Kasumi-1 (cell line): ENCODE measurements at regions not wholly inside any gene's neighbourhood (a gene's known extent, or its start where the extent isn't known, plus 50 kb on each side); places are given as distances from the start of the nearest gene placed in this dataset.
"Not testable (repeated sequence)": the region's sequence is repeated elsewhere in the genome, so short reads cannot be mapped to it uniquely, and the experiment has no call there.

Experiments
- DNase-seq, 2 experiments: peaks; one replicate each; lab custom pipeline; 2025; lab: John Stamatoyannopoulos, UW

DNA sequence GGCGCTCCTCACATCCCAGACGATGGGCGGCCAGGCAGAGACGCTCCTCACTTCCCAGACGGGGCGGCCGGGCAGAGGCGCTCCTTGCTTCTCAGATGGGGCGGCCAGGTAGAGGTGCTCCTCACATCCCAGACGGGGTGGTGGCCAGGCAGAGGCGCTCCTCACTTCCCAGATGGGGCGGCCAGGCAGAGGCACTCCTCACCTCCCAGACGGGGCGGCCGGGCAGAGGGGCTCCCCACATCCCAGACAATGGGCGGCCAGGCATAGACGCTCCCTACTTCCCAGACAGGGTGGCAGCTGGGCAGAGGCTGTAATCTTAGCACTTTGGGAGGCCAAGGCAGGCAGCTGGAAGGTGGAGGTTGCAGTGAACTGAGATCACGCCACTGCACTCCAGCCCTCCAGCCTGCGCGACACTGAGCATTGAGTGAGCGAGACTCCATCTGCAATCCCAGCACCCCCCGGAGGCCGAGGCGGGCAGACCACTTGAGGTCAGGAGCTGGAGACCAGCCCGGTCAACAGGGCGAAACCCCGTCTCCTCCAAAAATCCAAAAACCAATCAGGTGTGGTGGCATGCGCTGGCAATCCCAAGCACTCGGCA lies 833.7 kb upstream of the RAG2 start:
- DNase-seq, result not testable (repeated sequence)

DNA sequence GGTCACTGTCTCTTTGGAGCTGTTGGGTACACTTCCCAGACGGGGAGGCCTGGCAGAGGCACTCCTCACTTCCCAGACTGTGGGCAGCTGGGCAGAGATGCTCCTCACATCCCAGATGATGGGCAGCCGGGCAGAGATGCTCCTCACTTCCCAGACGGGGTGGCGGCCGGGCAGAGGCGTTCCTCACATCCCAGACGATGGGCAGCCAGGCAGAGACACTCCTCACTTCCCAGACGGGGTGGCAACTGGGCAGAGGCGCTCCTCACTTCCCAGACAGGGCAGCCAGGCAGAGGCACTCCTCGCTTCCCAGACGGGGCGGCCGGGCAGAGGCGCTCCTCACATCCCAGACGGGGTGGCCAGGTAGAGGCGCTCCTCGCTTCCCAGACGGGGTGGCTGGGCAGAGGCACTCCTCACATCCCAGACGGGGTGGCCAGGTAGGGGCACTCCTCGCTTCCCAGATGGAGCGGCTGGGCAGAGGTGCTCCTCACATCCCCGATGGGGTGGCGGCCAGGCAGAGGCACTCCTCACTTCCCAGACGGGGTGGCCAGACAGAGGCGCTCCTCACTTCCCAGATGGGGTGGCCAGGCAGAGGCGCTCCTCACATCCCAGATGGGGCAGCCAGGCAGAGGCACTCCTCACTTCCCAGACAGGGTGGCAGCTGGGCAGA lies 833.1 kb upstream of the RAG2 start:
- not testable (repeated sequence) for DNase-seq

DNA sequence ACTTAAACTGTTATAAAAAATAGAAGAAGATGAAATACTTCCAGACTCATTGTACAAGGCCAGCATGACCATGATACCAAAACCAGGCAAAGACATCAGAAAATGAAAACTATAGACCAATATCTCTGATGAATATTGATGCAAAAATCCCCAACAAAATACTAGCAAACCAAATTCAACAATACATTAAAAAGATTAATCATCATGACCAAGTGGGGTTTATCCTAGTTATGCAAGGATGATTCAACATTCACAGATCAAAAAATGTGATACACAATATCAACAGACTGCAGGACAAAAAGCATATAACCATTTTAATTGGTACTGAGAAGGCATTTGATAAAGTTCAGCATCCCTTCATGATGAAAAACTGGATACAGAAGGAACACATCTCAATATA lies 824.5 kb upstream of the RAG2 start:
- no peak for DNase-seq

DNA sequence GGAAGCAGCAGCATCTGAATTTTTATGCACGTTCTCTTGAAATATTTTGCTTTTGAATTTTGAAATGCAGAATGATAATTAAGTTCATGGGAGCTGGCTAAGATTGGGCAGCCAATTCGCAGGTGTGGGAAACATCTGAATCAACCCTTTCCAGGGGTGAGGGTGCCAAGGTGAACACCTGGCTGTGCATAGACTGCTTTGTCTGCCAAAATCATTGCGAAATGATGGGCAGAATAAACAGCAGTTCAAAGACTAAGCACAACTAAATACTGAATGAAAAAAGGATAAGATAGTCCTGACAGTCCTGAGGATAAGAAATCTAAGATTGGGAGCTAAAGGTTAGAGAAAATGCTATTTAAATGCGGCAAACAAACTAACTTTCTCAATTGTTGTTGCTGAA lies 813.3 kb upstream of the RAG2 start:
- DNase-seq, result no peak

GRCh38 chr11:37409124-37409523 lies 811.1 kb upstream of the RAG2 start:
- DNase-seq, result no peak

- DNase-seq, result no peak
Observed at GRCh38 chr11:37407461-37407860, 809.4 kb upstream of the RAG2 start.

GRCh38 chr11:37406651-37407050 lies 808.6 kb upstream of the RAG2 start:
- DNase-seq, result no peak

DNA sequence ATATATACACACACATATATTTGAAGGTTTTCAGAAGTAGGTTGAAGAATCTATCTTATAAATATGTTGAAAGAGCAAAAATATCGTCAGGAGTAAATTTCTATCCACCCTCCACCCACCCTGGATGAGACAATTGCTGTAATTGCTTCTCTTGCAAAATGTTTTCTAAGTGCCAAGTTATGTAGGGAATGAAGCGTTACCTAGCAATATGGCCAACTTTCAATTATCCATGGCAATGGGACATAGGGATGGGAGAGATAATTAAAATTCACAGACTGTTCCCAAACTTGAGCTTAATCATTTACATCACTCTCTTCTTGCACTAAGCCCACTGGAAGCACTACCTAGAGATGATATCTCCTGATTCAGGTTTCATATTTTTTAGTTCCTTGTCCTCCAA lies 806.2 kb upstream of the RAG2 start:
- no peak for DNase-seq

GRCh38 chr11:37402663-37403062 lies 804.6 kb upstream of the RAG2 start:
- no peak for DNase-seq

- DNase-seq, result peak; percentile 9 to 18
Observed at GRCh38 chr11:37394236-37394870, 796.3 kb upstream of the RAG2 start.

DNA sequence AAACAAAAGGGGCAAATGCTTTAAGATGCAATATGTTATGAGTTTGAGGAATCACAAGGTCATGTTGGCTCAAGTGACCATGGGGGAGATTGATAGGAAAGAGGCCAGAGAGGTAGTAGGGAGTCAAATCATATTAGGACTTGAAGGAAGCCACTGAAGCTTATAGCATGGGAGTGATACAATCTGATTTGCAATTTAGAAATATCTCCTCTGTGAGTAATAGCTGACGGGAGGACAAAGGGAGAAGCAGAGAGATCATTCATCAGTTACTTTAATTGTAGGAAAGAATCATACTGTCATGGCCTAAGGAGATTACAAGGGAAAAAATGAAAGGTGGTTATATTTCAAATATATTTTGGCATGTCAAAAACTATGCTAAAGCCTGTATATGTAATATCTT lies 793.6 kb upstream of the RAG2 start:
- DNase-seq, result no peak

DNA sequence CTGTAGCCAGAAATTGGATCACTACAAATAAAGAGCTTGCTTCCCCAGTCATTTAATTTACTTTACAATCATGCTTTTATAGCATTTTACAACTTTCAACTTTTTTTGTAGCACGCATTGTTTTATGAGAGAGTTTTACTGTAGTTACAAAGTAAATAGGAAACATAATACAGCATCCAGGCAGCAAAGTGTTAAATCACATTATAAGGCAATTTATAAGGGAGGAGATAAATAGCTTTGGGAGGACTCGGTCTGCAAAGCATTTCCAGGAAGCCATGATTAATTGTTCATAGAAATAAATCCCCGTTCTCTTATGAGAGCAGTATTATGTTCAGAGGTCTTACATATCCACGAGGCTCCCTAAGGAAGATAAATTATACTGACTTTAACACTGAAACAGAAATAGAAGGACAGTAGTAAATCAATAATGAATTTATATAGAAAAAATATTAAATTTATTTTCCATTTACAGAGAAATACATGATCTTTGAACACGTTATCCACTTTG lies 792.6 kb upstream of the RAG2 start:
- no peak for DNase-seq

- DNase-seq, result no peak
Observed at GRCh38 chr11:37378958-37379357, 780.9 kb upstream of the RAG2 start.

DNA sequence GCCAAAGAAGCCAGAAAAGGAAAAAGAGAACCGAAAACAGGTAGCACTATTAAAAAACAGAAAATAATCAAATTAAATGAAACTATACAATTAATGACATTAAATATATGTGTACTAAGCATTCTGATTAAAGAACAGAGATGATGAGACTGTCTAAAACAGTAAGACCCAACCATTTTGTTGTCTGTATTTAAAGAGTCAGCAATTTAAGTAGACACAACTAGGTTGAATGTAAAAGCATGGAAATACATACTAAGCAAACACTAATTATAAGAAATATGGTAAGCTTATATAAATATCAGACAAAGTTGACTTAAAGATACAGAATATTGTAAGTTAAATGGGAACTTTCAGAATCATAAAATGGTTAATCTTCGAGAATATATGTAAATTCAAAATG lies 774.6 kb upstream of the RAG2 start:
- DNase-seq, result no peak

- no peak for DNase-seq
Observed at GRCh38 chr11:37371346-37371970, 773.4 kb upstream of the RAG2 start.

- DNase-seq, result no peak
Observed at GRCh38 chr11:37370817-37371216, 772.8 kb upstream of the RAG2 start.

- no peak for DNase-seq
Observed at GRCh38 chr11:37364246-37364839, 766.3 kb upstream of the RAG2 start.

- DNase-seq, result no peak
Observed at GRCh38 chr11:37353192-37353591, 755.2 kb upstream of the RAG2 start.

GRCh38 chr11:37352485-37352884 lies 754.4 kb upstream of the RAG2 start:
- DNase-seq, result no peak

DNA sequence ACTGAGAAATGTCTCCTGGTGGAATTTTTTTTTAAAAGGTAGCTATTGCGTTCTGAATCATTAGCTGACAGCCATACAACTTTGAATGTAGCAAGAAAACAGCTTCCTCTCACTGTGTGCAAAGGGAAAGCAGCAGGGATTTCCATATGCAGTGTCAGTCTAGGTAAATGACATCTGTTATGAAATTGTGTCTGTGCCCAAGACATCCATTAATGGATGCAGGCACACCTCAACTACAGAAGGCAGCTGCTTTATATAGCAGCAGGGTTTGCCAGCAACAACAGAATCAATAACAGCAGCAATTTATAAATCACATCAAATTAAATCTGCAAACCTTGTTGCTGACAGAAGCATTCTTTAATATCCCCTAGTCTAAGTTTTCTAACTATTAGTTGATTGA lies 745.3 kb upstream of the RAG2 start:
- no peak for DNase-seq

DNA sequence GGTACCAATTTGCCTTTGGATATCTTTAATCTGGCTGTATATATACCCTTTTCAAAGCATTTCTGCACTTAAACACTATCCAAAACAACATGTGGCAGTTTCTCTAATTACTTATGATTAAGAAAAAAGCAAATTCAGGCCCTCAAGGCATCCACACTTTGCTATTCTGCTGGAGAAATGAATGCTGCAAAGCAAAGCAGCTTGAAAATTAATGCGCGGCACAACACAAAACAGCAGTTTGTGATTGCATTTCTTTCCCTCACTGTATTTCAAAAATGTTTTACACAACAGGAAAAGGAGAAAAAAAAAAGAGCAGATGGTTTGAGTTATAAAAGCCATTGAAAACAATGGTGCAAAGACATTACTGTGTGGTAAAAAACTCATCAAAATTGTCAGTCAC lies 738.4 kb upstream of the RAG2 start:
- no peak for DNase-seq

DNA sequence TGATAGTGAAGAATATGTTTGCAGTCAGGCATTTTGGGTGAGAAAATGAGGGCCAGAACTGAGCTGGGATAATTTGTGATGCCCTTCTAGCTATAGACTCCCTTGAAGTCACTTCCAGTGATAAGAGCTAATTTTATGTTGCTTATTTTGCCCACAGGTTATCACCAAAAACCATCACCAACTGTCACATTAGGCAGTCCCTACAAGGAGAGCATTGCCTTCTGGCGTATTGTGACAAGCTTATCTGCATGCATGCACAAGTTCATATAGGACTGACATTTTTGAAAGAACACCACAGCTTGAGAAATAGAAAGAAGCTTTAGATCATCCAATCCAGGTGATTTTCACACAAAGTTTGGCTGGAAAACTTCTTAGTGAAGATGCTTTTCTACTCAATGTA lies 735.3 kb upstream of the RAG2 start:
- DNase-seq, result no peak

DNA sequence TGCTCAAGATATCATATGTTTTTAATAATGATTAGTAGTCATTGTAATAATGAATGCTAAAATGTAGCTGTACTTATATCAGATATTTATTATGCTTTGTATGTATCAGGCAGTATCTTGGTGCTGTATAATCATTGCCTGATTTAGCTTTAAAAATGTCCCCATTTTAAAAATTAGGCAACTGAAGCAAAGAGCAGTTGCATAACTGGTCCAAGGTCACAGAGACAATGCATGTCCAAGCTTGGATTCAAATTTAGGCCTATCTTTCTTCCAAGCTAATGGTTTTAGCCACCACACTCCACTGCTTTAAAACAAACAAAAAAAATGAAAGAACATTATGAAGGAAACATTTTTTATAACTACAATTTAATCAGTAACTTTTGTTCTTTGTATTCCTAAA lies 725.8 kb upstream of the RAG2 start:
- DNase-seq, result no peak
